ENCODE measurements at regions not wholly inside any gene's neighbourhood (a gene's known extent, or its start where the extent isn't known, plus 50 kb on each side); places are given as distances from the start of the nearest gene placed in this dataset.

DNA sequence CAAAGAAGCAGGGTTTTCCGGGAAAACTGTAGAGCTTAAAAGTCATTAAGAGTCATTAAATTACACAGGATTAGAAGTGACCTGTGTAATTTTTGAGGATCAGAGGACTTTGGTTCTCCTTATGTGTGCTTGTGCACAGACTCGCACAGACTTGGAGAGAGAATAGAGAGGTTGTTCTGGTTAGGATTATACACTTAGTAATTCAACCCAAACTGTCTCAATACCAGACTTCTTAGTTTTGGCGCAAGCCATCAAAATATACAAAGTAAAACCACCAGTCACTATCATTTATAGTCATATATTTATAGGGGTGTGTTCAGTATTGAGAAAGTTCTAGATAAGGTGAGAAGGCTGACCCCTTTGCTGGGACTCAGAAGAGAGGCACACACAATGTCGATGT is 112.3 kb downstream of the HLX start:
- TF ChIP-seq GATA2 (IDR thresholded peaks at IDR 0.05; ENCODE audit: low read depth, low read length) = no peak
- TF ChIP-seq GATA3 (IDR thresholded peaks at IDR 0.05; ENCODE audit: low read depth, low read length) = no peak

All from SH-SY5Y (cell line).